Tibial artery (tissue), 4 donors: ENCODE measurements at regions not wholly inside any gene's neighbourhood (a gene's known extent, or its start where the extent isn't known, plus 50 kb on each side); places are given as distances from the start of the nearest gene placed in this dataset.

ENCODE experiments used
- DNase-seq, 2 donors: peaks; one replicate each; pipeline ENCODE4 v3.0.0-alpha.2; 2019
- H3K27ac ChIP-seq, 2 donors: fragments of 200-600 bp; sonication (generic) in 1 of 2; 1 replicate in 1 of 2; 2 replicates in 1 of 2; pipeline ENCODE4 v1.5.1; 2018 to 2019; ENCODE audit warnings: mild to moderate bottlenecking in 1 of 2
- H3K27me3 ChIP-seq, 2 donors: fragments of 200-600 bp; sonication (generic) in 1 of 2; one replicate each; pipeline versions ENCODE4 v1.5.1 to v1.6.0; 2016 to 2019
- H3K36me3 ChIP-seq, 3 donors: fragments of 200-600 bp; sonication (generic) in 2 of 3; one replicate each; pipeline ENCODE4 v1.5.1; 2016 to 2019; ENCODE audit warnings: mild to moderate bottlenecking in 2 of 3
- H3K4me1 ChIP-seq, 4 donors: fragments of 200-600 bp; sonication (generic) in 2 of 4; 1 replicate in 3 of 4; 2 replicates in 1 of 4; pipeline ENCODE4 v1.5.1; 2016 to 2019
- H3K4me3 ChIP-seq, 2 donors: fragments of 200-600 bp; sonication (generic) in 1 of 2; 1 replicate in 1 of 2; 2 replicates in 1 of 2; pipeline ENCODE4 v1.5.1; 2018 to 2019; ENCODE audit warnings: mild to moderate bottlenecking in 2 of 2
- H3K9me3 ChIP-seq, 3 donors: fragments of 200-600 bp; sonication (generic) in 1 of 3; one replicate each; pipeline ENCODE4 v1.5.1; 2016 to 2019
- intact Hi-C: fragments of 100-400 bp; cut with DNase I; formaldehyde crosslinking; loops from one replicate; pipeline ENCODE4 v1.15.0; 2023; ENCODE audit warnings: low total_unique reads
- TF ChIP-seq, protein P1 (sequence below), 2 experiments: fragments of 200-600 bp in 1 of 2; fragments of 450-650 bp in 1 of 2; IDR thresholded peaks; one replicate each; pipeline ENCODE4 v1.5.1; 2017 to 2019; ENCODE audit warnings: antibody characterized with exemption in 2 of 2, mild to moderate bottlenecking in 1 of 2, moderate library complexity in 1 of 2

DNA sequence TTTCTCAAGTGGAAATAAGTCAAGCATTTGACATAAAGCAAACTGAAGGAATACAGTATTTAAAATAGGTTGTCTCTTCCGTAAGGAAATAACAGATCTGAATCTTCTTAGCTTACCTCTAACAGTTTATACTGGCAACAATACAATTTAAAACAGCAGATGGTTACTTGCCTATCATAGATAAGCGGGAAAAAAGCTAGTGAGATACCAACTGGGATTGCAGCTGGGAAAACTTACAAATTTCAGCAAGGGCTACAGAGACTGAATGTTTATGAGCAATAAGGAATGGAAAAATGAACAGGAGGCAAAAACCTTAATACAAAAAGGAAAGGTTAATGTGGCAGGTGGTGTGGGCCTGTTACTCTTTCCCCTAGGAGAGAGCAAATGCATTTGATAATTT is 220.0 kb downstream of the RASSF9 start:
- no peak overlapping the region for H3K27ac ChIP-seq
- peaks cover 0 to 8% (median 0%) of the 10 kb centered on the region in 3 donors for H3K9me3 ChIP-seq
- no peak overlapping the region for H3K4me3 ChIP-seq
- intact Hi-C loops = no loop called here
- TF ChIP-seq, protein P1, sequence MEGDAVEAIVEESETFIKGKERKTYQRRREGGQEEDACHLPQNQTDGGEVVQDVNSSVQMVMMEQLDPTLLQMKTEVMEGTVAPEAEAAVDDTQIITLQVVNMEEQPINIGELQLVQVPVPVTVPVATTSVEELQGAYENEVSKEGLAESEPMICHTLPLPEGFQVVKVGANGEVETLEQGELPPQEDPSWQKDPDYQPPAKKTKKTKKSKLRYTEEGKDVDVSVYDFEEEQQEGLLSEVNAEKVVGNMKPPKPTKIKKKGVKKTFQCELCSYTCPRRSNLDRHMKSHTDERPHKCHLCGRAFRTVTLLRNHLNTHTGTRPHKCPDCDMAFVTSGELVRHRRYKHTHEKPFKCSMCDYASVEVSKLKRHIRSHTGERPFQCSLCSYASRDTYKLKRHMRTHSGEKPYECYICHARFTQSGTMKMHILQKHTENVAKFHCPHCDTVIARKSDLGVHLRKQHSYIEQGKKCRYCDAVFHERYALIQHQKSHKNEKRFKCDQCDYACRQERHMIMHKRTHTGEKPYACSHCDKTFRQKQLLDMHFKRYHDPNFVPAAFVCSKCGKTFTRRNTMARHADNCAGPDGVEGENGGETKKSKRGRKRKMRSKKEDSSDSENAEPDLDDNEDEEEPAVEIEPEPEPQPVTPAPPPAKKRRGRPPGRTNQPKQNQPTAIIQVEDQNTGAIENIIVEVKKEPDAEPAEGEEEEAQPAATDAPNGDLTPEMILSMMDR (IDR thresholded peaks at IDR 0.05) = no peak
- DNase-seq = no peak
- no peaks in the 10 kb centered on the region for H3K27me3 ChIP-seq
- no peaks in the 10 kb centered on the region for H3K36me3 ChIP-seq
- H3K4me1 ChIP-seq = no peaks in the 10 kb centered on the region

DNA sequence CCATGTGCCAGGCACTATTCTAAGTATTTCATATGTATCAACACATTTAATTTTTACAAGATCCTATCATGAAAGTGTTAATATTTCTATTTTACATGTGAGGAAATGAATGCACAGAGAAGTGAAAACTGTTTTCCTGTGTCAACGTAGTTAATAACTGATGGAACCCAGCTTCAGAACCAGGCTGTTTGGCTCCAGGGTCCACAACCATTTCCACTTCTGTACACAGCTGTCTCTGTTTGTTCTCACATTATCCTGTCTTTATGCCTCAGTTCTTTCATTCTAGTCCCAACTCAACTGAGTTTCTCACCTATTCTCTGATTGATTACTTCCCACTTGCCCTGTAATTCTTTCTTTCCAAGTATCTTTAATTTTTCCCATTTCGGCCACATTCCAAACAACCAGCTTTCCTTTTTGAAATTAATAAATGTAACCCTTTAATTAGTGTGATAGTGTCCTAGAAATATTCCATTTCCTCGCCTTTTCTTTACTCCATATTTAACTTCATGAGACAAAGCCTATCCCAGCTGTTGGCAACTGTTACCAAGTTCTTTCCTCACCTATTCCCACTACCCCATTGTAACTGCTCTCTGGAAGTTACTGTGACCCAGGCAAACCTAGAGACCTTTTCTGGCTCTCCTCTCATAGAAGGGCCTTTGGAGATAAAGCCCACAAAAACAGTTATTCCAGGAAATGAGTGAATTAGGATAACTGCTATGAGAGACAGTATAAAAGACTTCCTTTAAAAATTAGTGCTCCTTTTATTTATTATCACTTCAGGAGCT is 218.7 kb downstream of the RASSF9 start:
- intact Hi-C loops = no loop called here
- Histone ChIP-seq H3K9me3 (peaks cover 0 to under 1% (median 0%) of the 10 kb centered on the region in 3 donors), H3K27ac (no peak overlapping the region), H3K36me3 (no peaks in the 10 kb centered on the region), H3K4me3 (no peak overlapping the region), H3K4me1 (no peaks in the 10 kb centered on the region), H3K27me3 (no peaks in the 10 kb centered on the region)
- TF ChIP-seq, protein P1 (IDR thresholded peaks at IDR 0.05) = no peak
- no peak for DNase-seq

DNA sequence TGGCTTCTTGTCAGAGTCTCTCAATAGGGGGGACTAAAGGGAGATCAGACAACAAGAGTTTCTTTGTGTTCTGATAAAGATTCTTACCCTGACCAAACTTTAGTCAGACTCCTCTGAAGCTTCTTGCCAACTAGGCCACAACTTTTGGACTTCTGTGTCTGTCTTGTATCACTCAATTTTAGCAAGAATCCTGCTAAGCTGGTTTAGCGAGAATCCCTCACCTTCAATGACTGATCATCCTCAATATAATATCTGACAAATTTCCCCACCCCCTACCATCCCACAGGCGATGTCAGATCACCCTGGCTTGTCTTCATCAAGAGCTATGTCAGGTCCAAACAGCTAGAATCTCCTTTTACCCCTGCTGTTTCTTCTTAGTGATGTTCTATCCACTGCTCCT is 215.2 kb downstream of the RASSF9 start:
- Histone ChIP-seq H3K4me1 (no peaks in the 10 kb centered on the region), H3K27me3 (no peaks in the 10 kb centered on the region), H3K36me3 (no peaks in the 10 kb centered on the region), H3K9me3 (no peaks in the 10 kb centered on the region), H3K27ac (no peak overlapping the region), H3K4me3 (no peak overlapping the region)
- TF ChIP-seq, protein P1 (IDR thresholded peaks at IDR 0.05) = no peak
- intact Hi-C loops = no loop called here
- DNase-seq = no peak

DNA sequence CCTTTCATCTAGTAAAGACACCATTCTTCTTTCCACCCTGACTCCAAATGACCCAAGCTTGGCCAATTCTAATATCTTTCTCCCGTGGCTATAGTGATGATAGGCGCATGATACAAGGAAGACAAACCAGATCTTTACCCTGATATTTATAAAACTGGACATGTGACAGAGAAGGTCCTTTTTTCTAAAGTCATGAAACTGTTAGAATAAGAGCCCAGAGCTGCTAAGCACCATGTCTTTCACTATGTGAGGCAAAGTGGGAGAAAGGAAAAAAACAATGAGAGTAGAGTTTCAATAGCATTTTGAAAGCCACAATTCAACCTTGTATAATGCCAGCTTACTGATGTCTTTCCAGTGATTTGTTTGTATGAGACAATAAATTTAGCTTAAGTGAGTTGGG is 212.4 kb downstream of the RASSF9 start:
- TF ChIP-seq, protein P1 (IDR thresholded peaks at IDR 0.05) = no peak
- Histone ChIP-seq H3K9me3 (peaks cover 0 to 5% (median 0%) of the 10 kb centered on the region in 3 donors), H3K27ac (no peak overlapping the region), H3K4me1 (no peaks in the 10 kb centered on the region), H3K36me3 (no peaks in the 10 kb centered on the region), H3K27me3 (no peaks in the 10 kb centered on the region), H3K4me3 (no peak overlapping the region)
- no peak for DNase-seq
- intact Hi-C loops = no loop called here

DNA sequence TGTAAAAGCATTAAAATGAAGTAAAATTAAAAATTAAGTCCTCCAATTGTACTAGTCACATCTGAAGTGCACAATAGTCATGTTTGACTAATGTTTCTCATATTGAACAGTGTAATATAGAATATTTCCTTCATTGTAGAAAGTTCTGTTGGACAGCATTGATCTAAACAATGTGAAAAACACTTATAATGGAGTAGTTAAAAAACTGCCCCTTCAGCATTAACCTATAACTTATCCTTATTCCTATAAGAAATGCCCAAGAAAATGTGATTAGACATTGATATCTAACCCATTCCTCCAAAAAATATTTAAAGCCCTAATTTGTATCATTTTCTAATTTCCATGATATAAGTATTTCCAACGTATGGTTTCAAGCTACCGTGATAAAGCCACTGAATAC is 210.7 kb downstream of the RASSF9 start:
- no peak for DNase-seq
- Histone ChIP-seq H3K9me3 (peaks cover 0 to 5% (median 0%) of the 10 kb centered on the region in 3 donors), H3K27ac (no peak overlapping the region), H3K27me3 (no peaks in the 10 kb centered on the region), H3K4me3 (no peak overlapping the region), H3K36me3 (no peaks in the 10 kb centered on the region), H3K4me1 (no peaks in the 10 kb centered on the region)
- intact Hi-C loops = no loop called here
- TF ChIP-seq, protein P1 (IDR thresholded peaks at IDR 0.05) = no peak
